Head of caudate nucleus (tissue), 42 donors: ENCODE measurements at regions not wholly inside any gene's neighbourhood (a gene's known extent, or its start where the extent isn't known, plus 50 kb on each side); places are given as distances from the start of the nearest gene placed in this dataset.
"Not testable (repeated sequence)": the region's sequence is repeated elsewhere in the genome, so short reads cannot be mapped to it uniquely, and the experiment has no call there.

Experiments used
- DNase-seq, 42 donors: peaks; one replicate each; pipeline versions ENCODE4 v3.0.0 to v3.0.0-alpha.2; 2020 to 2021; ENCODE audit warnings: mixed read lengths in 7 of 42
- intact Hi-C: fragments of 100-400 bp; cut with DNase I; formaldehyde crosslinking; loops from one replicate; pipeline ENCODE4 v1.15.0; 2022

DNA sequence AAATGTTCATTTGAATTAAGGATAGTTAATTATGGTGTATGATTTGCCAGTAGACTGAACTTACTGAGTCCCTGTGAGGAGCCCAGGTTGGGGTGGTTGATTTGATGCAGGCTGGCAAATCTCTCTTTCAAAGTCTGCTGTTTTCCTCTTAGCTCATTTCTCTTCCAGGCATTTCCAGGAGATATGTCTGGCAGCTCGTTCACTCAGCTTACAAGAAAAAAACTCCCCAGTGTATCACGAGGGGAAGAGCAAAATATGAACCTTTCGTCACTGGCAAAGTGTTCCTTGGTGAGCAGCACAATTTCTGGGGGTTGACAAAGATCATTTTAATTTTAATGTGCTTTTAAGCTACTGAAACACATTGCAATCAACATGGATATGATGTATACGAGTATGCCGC, 244.2 kb downstream of the CBLL2 start:
- no peak for DNase-seq
- intact Hi-C loops: no loop called here

DNA sequence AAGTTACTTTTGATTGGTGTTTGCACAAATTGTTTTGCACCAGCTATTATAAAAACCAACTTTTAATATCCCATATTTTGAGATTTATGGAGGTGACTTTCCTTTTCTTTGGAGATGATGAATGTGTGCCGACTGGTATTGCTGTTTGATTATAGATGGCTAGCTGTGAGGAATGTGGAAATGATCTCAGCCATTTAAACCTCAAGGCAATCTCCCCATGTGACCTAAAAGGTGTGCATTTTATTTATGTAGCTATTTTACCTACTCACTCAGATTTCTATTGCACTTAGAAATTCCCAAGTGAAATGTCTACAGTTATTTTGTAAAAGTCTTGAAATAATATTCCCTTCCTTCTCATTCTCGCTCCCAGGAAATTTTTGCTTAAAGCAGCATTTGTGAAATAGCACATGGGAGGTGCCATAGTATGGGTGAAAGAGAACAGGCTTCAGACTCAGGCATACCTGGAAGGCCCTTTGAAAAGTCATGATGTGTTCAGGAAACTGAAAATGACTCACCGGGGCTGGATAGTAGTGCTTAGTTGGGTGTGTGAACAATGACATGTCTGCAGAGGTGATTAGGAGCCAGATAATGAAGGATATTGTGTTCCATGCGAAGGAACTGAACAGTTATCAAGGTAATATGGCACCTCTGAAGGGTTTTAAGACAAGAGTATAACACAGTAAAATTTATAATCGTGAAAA, 247.6 kb downstream of the CBLL2 start:
- no peak for DNase-seq
- intact Hi-C loops: no loop called here

DNA sequence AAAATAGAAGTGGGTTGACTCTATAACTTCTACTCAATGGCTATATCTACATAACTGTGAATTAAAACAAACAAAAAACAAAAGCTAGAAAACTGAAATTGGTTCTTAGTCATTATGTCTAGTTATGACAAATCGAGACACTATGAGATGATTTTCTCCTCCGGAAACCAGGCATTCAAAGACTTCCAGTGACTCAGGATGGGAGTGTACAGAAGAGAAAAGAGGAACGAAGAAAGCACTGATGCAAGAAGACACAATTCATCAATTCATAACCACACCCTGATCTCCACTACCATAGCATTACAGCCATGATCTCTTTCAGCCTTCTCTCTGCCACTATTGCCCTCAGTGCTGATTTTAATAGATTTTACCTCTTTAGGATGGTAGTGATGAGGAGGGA, 253.6 kb downstream of the CBLL2 start:
- intact Hi-C loops: no loop called here
- no peak for DNase-seq

DNA sequence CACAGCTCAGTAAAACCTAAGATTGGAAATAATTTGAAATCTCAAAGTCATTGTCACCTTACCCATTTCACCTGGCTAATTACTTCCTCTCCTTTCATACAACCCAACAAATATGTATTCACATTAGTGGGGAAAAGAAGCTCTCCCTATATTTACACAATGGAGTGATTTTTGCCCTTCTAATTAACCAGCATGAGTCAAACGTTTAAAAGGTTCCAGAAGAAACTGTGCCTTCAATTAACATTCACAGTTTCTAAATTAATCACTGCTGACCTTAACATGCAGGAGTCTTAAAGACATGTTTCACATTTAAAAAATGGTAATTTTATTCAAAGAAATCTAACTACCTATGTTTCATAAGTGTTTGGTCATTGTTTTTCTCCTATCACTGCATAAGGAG, 254.6 kb downstream of the CBLL2 start:
- no peak for DNase-seq
- intact Hi-C loops: no loop called here

DNA sequence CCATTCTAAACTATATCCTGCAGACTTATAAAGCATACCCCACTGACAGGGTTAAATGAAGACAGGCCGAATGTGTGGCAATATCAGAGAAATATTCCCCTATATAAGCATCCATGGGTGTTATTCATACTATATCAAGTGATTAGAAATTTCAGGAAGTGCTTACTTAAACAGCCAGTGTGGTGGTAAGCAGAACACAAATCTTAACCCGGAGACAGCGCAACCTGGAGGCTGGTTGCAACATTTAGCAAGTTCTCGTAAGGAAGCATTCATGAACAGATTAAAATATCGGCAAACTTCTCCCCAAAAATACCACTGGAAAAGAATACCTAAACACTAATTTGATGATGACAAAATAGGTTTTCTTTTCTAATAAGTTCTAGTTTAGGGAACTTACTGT, 261.2 kb downstream of the CBLL2 start:
- intact Hi-C loops: no loop called here
- DNase-seq: no peak

DNA sequence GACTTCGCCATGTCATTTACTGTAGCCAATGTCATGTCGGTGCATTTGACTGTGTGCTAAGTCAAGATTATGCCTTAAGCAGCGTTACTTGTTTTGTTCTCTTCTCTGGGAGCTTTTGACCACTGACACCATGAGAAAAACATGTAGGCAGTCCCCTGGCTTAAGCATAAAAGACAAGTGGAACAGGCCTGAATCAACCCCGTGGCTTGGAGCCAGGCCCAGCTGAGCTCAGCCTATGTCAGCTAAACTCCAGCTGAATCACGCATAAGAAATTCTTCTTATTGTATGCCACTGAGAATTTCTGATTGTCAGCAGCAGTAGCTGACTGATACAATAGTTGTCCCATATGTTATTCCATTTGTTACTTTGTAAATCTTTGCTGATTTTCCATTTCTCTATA, 261.9 kb downstream of the CBLL2 start:
- intact Hi-C loops: no loop called here
- peak in 1 of 42 donors; percentile 11 for DNase-seq

DNA sequence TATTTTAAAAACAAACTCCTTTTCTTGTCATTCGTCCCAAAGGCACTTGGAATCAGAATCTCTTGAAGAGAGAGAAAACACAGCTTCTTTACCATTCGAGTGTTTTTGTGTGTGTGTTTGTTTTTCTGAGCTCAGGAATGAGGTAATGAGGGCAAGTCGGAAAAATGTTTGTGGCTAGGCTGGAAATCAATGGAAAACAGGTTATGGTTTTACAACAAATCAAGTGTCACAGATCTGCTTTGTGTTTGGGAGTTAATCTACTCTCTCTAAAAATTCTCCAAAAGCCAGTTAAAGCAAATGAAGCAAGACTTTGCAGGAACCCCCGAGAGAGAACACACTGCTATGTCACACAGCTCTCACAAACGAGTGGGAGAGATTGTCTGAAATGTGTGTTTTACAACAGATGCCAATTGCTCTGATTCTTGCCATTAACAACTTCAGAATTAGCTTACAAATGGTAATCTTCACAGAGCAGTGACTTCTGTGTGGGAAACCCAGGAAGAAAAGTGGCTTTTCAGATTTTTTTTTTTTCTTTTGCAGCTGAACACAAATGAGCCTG, 264.1 kb downstream of the CBLL2 start:
- intact Hi-C loops: no loop called here

DNA sequence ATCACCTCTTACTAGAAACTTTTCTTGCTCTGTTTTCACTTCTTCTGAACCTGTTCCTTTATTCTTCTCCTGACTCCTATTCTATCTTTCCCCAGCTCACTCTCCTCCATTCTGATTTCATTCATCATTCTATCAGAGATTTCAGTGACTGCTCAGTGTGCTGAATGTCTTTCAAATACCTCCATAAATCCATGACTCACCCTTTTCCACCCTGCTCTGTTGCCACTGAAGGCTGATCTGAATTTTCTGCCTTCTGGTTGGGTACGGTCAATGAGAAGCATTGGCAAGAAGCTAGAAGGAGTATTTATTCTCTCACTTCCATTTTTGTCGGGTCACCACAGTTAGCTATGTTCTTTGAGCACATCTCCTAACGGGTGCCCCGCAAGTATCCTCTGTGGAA, 265.9 kb downstream of the CBLL2 start:
- no peak for DNase-seq
- intact Hi-C loops: no loop called here

More for the DNA sequence above, 264.1 kb downstream of the CBLL2 start:
- no peak for DNase-seq

DNA sequence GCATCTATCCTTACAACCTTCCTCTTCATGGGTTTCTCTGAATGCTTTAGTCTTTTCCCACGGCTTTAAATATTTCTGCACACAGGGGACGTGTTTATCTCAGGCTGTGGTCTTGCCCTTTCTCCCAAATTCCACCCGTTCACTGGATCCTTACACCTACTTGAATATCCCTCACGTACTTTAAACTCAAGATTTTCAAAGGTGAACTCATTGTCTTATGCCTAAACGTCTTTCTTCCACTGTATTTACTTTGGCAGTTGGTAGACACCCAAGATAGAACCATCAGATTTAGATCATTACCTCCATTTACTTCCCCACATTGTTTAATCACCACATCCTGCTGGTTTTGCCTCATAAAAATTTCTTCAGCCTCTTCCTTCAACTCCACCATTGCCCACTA, 269.2 kb downstream of the CBLL2 start:
- DNase-seq: no peak
- intact Hi-C loops: no loop called here

DNA sequence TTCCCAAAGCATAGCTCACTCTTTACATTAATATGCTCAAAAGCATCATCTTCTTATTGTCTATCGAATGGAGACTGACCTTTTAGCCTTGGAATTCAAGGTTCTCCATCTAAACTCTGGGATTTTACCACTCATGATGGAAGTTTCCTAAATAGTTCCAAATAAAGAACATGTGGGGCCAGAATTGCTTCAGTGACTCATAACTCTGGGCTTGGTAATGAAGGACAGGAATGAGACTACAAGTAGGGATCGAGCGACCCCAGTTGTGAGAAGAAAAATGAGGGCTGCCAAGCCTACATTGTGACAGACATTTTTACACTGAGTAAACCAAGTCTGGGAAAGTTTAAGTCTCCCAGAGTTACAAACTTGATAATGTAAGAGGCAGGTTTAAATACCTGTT, 269.9 kb downstream of the CBLL2 start:
- DNase-seq: no peak
- intact Hi-C loops: no loop called here

DNA sequence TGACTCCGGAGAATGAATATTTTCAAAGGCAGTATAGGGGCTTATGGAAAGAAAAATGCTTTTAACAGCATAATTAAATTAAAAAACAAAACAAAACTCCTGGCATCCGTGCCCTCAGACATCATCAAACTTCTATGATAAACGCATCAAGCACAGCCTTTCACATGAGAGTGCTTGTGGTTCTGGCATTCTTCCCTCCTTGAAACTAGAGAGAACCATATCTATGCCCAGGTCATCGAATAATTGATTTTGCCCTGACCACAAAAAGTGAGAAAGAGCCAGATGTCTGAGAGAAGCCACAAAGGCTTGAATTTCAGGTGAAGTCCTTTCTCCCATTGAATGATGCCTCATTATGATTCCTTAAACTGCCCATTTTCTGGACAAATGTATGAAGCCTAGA, 286.8 kb downstream of the CBLL2 start:
- no peak for DNase-seq
- intact Hi-C loops: no loop called here

DNA sequence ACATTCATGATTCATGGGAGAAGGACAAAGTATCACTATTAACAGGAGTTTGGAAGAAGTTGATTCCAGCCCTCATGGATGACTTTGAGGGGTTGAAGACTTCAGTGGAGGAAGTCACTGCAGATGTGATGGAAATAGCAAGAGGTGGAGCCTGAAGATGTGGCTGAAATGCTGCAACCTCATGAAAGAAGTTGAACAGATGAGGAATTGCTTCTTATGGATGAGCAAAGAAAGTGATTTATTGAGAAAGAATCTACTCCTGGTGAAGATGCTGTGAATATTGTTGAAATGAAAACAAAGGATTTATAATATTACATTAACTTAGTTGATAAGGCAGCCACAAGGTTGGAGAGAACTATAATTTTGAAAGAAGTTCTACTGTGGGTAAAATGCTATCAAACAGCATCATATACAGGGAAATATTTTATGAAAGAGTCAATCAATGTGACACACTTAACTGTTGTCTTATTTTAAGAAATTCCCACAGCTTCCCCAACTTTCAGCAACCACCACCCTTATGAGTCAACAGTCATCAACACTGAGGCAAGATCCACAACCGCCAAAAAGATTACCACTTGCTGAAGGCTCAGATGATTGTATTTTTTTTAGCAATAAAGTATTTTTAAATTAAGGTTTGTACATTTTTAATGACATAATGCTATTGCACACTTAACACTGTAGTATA, 302.6 kb downstream of the CBLL2 start:
- DNase-seq: no peak
- intact Hi-C loops: no loop called here

DNA sequence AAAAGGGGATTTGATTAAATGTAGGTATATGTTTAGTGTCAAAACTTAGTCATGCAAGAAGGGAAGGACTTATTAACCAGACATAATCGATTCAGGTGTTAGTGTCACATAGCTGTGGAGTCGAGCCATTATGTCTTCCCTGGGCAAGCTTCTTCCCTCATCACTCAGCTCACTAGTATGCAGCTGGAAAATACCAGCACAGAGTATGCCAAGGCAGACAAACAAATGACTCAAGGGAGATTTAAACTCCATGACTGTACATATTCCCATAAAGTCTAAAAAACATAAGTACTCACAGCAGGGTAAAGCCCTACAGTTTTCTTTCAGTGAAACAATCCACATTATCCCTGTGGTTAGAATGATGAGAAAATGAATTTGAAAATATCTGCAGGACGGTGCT, 304.5 kb downstream of the CBLL2 start:
- intact Hi-C loops: no loop called here
- no peak for DNase-seq

DNA sequence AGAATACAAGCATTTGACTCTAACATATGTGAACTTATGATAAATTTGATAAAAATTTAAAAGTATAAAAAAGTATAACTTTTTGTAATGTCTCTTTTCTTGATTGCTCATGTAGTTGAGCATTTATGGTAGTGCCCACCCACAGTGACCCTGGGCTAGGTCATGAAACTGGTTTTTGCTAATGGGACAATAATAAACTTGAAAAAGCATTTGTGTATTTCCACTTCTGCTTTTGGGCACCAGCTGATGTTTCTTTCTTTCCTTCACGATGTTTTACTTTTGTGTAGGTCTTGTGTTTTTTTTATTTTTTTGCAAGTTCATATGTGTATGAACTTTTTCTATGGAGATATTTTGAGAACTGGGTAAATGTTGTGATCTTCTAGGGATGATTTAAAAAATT, 313.1 kb downstream of the CBLL2 start:
- no peak for DNase-seq
- intact Hi-C loops: no loop called here

DNA sequence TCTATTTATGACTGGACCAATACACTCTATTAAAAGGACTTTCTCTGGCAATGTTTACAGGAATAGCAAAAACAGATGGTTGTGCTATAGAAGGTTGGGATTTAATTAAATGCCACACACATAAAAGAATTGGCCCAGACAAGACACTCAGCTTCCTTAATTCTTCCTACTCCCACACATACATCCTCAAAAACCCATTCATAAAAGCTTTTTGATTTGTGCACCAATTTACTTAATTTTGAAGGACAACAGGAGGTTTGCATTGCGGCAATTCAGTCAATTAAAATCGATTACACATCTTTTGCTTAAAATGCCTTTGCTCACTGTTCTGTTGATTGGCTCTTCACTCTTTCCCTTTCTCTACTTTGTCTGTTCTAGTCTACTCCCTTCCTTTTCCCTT, 317.1 kb downstream of the CBLL2 start:
- no peak for DNase-seq
- intact Hi-C loops: no loop called here

DNA sequence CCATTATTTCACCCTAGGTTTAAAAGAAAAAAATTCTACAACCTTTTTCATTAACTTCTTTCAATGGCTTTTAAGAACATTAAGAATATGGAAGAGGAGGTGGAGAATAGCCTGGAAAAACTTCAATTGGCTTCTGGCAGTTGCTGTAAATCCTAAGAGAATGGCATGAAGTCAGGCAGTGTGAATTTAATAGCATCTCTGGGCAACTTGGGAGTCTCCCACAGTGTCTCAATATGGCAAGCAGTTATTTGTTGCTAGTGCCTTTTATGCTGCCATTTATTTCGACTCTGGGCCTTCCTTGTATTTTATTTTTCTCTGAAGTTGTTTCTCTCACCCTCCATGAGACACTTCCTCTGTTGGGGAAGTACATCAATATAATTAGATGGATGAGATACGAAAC, 322.1 kb downstream of the CBLL2 start:
- no peak for DNase-seq
- intact Hi-C loops: no loop called here

DNA sequence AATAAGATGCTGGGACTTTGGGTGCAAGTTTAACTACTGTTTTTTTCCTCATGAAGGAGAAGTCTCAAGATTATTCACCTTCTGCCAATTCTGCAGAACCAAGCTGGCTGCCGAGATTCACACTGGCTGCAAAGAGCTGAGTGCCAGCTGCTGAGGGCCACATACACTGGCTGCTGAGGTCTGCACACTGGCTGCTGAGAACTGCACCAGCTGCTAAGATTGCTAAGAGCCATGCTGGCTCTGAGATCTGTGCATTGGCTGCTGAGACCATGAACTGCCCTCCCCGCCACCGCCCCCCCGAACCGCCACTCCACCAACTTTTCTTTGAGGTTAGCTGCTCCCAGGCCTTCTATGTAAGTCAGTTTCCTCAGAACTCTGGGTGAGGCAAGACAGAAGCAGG, 330.3 kb downstream of the CBLL2 start:
- DNase-seq: no peak
- intact Hi-C loops: no loop called here

DNA sequence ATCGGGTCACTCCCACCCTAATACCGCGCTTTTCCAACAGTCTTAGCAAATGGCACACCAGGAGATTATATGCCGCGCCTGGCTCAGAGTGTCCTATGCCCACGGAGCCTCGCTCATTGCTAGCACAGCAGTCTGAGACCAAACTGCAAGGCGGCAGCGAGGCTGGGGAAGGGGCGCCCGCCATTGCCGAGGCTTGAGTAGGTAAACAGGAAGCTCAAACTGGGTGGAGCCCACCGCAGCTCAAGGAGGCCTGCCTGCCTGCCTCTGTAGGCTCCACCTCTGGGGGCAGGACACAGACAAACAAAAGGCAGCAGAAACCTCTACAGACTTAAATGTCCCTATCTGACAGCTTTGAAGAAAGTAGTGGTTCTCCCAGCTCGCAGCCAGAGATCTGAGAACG, 336.7 kb downstream of the CBLL2 start:
- intact Hi-C loops, DNase-seq: not testable (repeated sequence)

DNA sequence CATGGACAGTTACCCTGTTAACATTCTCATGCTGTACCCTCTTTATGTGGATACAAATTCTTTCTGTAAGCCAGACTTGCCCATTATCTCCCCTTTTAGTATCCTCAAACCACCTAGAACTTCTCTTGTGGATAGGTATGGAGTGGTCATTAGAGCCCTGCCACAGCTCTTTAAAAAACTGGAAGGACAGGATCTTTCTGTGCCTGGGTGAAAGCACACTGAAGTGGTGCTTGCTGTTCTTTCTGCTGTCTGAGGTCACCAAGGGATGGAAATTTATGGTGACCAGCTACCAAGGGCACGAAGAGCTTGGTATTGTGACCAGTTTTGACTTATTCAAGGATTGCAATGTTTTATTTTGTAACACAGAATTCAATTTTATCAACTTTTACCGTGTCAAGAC, 344.2 kb downstream of the CBLL2 start:
- intact Hi-C loops: no loop called here
- DNase-seq: no peak

DNA sequence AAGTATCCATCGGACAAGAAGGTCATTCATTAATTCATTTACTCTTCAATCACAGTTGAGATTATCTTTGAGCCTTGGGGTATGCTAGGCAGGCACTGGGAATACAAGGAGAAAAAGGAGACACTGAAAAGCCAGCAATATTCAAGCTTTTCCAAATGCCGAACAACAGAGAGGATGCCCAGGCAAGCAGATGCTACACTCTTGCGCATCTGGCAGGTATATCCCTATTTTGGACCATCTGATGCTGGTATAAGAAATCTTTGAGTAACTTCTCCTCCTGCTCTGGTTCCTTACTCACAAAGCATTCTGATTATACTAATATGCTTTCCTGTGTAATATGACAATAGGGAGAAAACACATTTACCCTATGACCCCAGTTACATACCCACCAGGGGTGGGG, 354.9 kb downstream of the CBLL2 start:
- no peak for DNase-seq

DNA sequence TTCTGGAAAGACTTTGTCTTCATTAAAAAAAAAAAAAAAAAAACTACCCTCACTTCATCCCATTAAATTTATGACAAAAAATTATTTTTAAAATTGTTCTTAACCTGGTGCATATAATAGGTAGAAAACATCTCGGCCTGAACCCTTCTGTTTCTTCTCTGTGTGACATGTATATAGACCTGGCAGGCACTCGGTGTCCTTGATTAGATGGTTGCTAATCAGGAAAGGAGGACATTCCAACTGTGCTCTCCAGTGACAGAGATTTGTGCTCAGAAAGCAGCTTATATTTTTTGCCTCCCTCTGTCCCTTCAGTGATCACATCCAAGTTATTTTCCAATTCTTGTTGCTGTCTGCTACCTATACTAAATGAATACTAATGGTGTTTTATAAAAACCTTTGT, 355.6 kb downstream of the CBLL2 start:
- intact Hi-C loops: no loop called here
- no peak for DNase-seq

More for the DNA sequence above, 354.9 kb downstream of the CBLL2 start:
- intact Hi-C loops: no loop called here
